GM18873 (cell line): ENCODE measurements at regions not wholly inside any gene's neighbourhood (a gene's known extent, or its start where the extent isn't known, plus 50 kb on each side); places are given as distances from the start of the nearest gene placed in this dataset.

Experiments
- ATAC-seq: cut with Tn5 transposase; IDR thresholded peaks from one replicate; pipeline ENCODE4 v1.9.1; 2021; ENCODE audit warnings: mild to moderate bottlenecking, moderate library complexity, moderate number of reproducible peaks; ENCODE audit not compliant: unreplicated experiment, low FRiP score

GRCh38 chr2:4529738-4530137 lies 826.4 kb downstream of the DCDC2C start:
- no peak for ATAC-seq

GRCh38 chr2:4530231-4530630 lies 826.9 kb downstream of the DCDC2C start:
- no peak for ATAC-seq

- ATAC-seq, result no peak
Observed at GRCh38 chr2:4533806-4534205, 830.4 kb downstream of the DCDC2C start.

GRCh38 chr2:4539121-4539520 lies 835.7 kb downstream of the DCDC2C start:
- ATAC-seq, result no peak

- no peak for ATAC-seq
Observed at GRCh38 chr2:4549666-4550210, 846.4 kb downstream of the DCDC2C start.

- no peak for ATAC-seq
Observed at GRCh38 chr2:4551691-4552474, 848.5 kb downstream of the DCDC2C start.

GRCh38 chr2:4553241-4553640 lies 849.9 kb downstream of the DCDC2C start:
- no peak for ATAC-seq

GRCh38 chr2:4556135-4556896 lies 852.9 kb downstream of the DCDC2C start:
- no peak for ATAC-seq

- no peak for ATAC-seq
Observed at GRCh38 chr2:4561196-4561595, 857.8 kb downstream of the DCDC2C start.

GRCh38 chr2:4576075-4576474 lies 872.7 kb downstream of the DCDC2C start:
- ATAC-seq, result no peak

- no peak for ATAC-seq
Observed at GRCh38 chr2:4579977-4580376, 876.6 kb downstream of the DCDC2C start.

GRCh38 chr2:4585057-4585635 lies 881.8 kb downstream of the DCDC2C start:
- no peak for ATAC-seq

GRCh38 chr2:4588606-4589005 lies 885.2 kb downstream of the DCDC2C start:
- no peak for ATAC-seq

- ATAC-seq, result no peak
Observed at GRCh38 chr2:4591261-4591660, 887.9 kb downstream of the DCDC2C start.

GRCh38 chr2:4597400-4597799 lies 894.0 kb downstream of the DCDC2C start:
- ATAC-seq, result no peak

- no peak for ATAC-seq
Observed at GRCh38 chr2:4604767-4605166, 901.4 kb downstream of the DCDC2C start.

GRCh38 chr2:4618141-4618540 lies 914.8 kb downstream of the DCDC2C start:
- ATAC-seq, result no peak

GRCh38 chr2:4618630-4619228 lies 915.4 kb downstream of the DCDC2C start:
- ATAC-seq, result no peak

GRCh38 chr2:4628998-4629501 lies 925.7 kb downstream of the DCDC2C start:
- no peak for ATAC-seq

- ATAC-seq, result no peak
Observed at GRCh38 chr2:4635289-4635688, 931.9 kb downstream of the DCDC2C start.

- no peak for ATAC-seq
Observed at GRCh38 chr2:4653991-4654390, 950.6 kb downstream of the DCDC2C start.
